HG02852 (cell line): ENCODE measurements at regions not wholly inside any gene's neighbourhood (a gene's known extent, or its start where the extent isn't known, plus 50 kb on each side); places are given as distances from the start of the nearest gene placed in this dataset.
"Not testable (repeated sequence)": the region's sequence is repeated elsewhere in the genome, so short reads cannot be mapped to it uniquely, and the experiment has no call there.

ENCODE experiments used
- ATAC-seq: cut with Tn5 transposase; IDR thresholded peaks from one replicate; pipeline ENCODE4 v1.9.1; 2021; ENCODE audit warnings: mild to moderate bottlenecking, moderate library complexity; ENCODE audit not compliant: unreplicated experiment

GRCh38 chr2:16415861-16416260, 249.8 kb downstream of the CYRIA start:
- ATAC-seq = not testable (repeated sequence)

- no peak for ATAC-seq
Observed at GRCh38 chr2:16413947-16414346, 251.7 kb downstream of the CYRIA start.

DNA sequence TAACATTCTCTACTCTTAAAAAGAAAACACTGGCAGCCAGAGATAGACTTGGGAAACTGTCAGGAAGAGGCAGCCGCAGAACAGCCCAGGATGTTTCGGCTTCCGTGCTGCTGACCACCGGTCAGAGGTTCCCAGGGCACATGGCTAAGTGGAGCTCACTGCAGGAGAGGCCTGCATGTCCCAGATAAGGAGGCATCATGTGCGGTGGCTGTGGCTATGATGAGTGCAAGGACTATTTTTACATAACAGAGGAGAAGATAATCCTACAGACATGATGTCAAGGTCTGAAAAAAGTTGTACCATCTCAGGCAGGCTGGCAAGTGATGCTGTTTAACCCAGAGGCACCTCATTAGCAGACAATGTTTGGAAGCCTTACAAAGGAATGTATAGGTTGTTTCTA, 252.3 kb downstream of the CYRIA start:
- no peak for ATAC-seq

DNA sequence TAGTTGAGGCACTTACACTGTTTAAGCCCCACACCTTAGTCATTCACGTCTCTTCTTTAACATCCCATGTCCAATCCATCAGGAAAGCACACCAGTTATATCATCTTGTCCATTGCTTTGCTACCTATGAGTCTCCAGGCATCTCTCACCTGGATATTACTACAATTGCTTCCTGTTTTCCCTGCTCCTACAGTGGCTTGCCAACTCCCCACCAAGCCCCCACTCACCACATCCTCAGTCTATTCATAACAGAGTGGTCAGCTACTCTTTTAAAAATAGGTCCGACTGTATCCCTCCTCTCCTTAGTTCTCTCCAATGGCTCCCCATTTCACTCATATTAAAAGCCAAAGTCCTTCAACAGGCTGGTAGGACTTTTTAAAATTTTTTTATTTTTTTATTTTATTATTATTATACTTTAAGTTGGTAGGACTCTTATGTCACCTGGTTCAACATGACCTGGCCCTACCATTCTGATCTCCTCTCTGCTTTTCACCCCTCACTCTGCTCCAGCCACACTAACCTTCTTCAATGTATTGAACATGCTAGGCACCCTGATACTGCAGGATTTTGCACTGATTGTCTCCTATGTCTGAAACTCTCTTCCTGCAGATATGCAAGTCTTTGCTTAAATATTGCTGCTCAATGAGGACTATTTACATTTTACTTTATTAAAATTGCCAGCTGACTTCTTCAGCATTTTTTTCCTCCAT, 253.2 kb downstream of the CYRIA start:
- no peak for ATAC-seq

GRCh38 chr2:16411788-16412187, 253.8 kb downstream of the CYRIA start:
- ATAC-seq = no peak

- ATAC-seq = no peak
Observed at GRCh38 chr2:16409849-16410248, 255.8 kb downstream of the CYRIA start.

GRCh38 chr2:16409006-16409390, 256.6 kb downstream of the CYRIA start:
- ATAC-seq = no peak

- no peak for ATAC-seq
Observed at GRCh38 chr2:16408331-16409005, 257.2 kb downstream of the CYRIA start.

DNA sequence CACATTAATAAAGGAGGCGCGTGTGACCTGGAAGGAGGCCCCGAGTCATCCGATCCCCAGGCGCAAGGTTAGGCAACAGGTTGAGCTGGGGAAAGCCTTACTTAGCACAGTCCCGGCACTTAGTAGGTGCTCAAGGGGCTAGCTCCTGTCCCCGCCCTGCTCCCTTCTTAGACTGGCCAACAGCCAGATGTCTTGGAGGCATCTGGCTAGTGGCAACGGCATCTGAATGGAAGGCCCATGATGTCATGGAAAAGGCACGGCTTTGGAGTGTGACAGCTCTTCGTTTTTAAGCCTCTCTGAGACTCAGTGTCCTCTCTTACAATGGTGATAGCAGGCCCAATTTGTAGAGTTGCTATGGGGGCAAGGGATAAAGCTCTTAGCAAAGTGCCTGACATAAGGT, 258.3 kb downstream of the CYRIA start:
- ATAC-seq = no peak

DNA sequence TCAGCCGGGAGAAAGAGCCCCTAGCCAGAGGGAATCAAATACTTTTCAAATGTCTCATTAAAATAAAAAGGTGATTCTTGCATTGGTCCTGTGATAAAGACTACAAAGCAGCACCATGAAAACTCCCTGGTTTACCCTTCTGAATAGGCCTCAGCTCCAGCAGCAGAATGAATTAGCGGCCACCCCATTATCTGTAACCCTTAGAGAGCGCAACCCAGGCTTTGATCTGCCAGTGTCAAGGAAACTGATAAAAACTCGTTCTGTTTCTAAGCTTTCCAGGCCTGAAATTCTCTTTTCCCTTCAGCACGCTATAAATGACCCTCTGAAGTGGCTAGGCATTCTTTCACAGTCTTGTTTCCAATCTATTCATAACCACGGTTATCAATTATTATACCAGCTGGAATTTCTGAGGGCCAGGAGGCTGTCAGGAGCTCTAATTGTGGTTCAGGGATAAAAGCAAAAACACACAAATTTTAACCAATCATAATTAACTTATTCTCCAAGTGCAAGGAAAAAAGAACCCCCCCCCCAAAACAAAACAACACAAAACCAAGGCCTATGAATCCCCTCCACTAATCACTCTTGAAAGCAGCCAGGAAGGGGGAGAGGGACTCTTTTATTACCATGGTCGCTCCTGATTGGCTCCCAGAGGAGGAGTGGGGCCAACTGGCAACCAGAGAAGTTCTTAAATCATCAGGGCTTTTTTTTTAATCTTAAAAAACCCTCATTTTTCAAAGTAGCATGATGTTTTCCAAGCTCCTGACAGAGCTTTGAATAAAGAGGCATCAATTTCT, 258.9 kb downstream of the CYRIA start:
- no peak for ATAC-seq

GRCh38 chr2:16405551-16405950, 260.1 kb downstream of the CYRIA start:
- ATAC-seq = no peak

- ATAC-seq = no peak
Observed at GRCh38 chr2:16404551-16405300, 260.9 kb downstream of the CYRIA start.

- no peak for ATAC-seq
Observed at GRCh38 chr2:16404146-16404545, 261.5 kb downstream of the CYRIA start.

DNA sequence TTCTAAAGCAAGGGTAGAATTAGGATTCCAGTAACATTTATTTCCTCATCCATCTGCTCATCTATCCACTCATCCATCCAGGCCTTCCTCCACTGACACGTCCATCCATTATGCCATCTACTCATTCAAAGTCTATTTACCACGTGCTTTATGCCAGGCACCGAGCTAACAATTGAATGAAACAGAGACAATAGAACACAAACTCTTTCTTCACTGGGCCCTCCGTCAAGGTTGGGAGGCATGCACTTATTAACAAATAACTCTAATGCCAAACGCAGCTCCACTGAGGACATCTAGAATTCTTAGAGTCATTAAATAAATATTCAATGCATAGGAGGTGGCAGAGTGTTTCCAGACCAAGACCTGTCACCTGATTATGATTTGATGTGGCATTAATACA, 262.7 kb downstream of the CYRIA start:
- ATAC-seq = no peak

GRCh38 chr2:16401761-16402300, 263.8 kb downstream of the CYRIA start:
- ATAC-seq = no peak

- no peak for ATAC-seq
Observed at GRCh38 chr2:16400127-16400623, 265.5 kb downstream of the CYRIA start.

- no peak for ATAC-seq
Observed at GRCh38 chr2:16398486-16399043, 267.1 kb downstream of the CYRIA start.

DNA sequence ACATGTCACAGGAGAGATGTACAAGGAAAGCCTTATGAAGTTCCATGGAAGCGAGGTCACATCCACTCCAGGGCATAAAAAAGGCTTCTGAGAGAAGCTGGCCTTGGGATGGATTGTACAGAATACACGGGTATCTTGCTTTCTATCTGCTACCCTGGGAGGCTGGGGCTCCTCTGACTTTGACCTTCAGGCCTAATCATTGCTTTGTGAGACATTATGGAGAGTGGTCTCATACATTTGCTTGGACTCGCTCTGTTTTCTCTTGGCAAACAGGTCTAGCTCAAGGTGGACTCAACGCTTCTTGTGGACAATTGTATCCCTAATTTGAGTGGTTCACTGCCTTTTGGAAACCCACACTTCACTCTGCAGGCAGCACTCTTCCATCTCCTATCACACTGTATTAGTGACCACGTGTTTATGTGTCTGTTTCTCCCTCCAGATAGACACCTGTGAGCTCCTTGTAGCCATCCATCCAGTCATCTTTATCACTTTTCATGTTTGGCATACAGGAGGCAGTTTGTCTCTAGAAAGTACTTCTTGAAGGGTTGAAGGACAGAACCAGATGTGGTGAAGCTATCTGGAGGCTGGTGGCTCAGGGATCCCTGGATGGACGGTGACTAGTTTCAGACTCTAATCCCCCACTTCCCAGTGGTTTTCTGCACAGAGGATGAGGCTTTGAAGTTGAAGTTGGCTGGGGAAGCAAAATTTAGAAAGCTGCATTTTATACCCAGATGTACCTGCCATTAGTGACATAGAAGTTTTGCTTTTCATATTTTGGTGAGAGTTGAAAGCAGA, 267.8 kb downstream of the CYRIA start:
- no peak for ATAC-seq

GRCh38 chr2:16396986-16397385, 268.6 kb downstream of the CYRIA start:
- ATAC-seq = no peak

- no peak for ATAC-seq
Observed at GRCh38 chr2:16396171-16396570, 269.5 kb downstream of the CYRIA start.
